Activated naive CD8-positive, alpha-beta T cell treated with anti-CD3 and anti-CD28 coated beads for 36 hours (primary cell): ENCODE measurements at regions not wholly inside any gene's neighbourhood (a gene's known extent, or its start where the extent isn't known, plus 50 kb on each side); places are given as distances from the start of the nearest gene placed in this dataset.

Experiments
- DNase-seq: peaks from one replicate; pipeline ENCODE4 v3.0.0; 2021
- H3K27ac Mint-ChIP-seq: one replicate; pipeline ENCODE4 v1.8.0; 2022; ENCODE audit warnings: mild to moderate bottlenecking, moderate library complexity, mixed read lengths
- H3K27me3 Mint-ChIP-seq: one replicate; pipeline ENCODE4 v1.8.0; 2022; ENCODE audit warnings: mild to moderate bottlenecking, mixed read lengths
- H3K36me3 Mint-ChIP-seq: one replicate; pipeline ENCODE4 v1.8.0; 2021; ENCODE audit warnings: mild to moderate bottlenecking, mixed read lengths
- H3K4me1 Mint-ChIP-seq: one replicate; pipeline ENCODE4 v1.8.0; 2021; ENCODE audit warnings: mixed read lengths
- H3K4me3 Mint-ChIP-seq: one replicate; pipeline ENCODE4 v1.8.0; 2022; ENCODE audit warnings: mild to moderate bottlenecking, moderate library complexity, mixed read lengths
- H3K9me3 Mint-ChIP-seq: one replicate; pipeline ENCODE4 v1.8.0; 2022; ENCODE audit warnings: mixed read lengths

- no peaks in the 10 kb centered on the region for H3K27me3 Mint-ChIP-seq
- no peak overlapping the region for H3K4me3 Mint-ChIP-seq
- H3K36me3 Mint-ChIP-seq: peaks cover 16% of the 10 kb centered on the region
- DNase-seq: peak; percentile 8
- H3K4me1 Mint-ChIP-seq: peaks cover 44% of the 10 kb centered on the region
- peak overlapping the region; percentile 79 for H3K27ac Mint-ChIP-seq
- no peaks in the 10 kb centered on the region for H3K9me3 Mint-ChIP-seq
These were observed 52.9 kb upstream of the NABP1 start for GRCh38 chr2:191625016-191625415.

- peaks cover 16% of the 10 kb centered on the region for H3K36me3 Mint-ChIP-seq
- peaks cover 2% of the 10 kb centered on the region for H3K27me3 Mint-ChIP-seq
- H3K4me1 Mint-ChIP-seq: peaks cover 43% of the 10 kb centered on the region
- H3K27ac Mint-ChIP-seq: peak overlapping the region; percentile 47
- H3K9me3 Mint-ChIP-seq: no peaks in the 10 kb centered on the region
- no peak overlapping the region for H3K4me3 Mint-ChIP-seq
- DNase-seq: no peak
These were observed 52.5 kb upstream of the NABP1 start for GRCh38 chr2:191625446-191625845.

GRCh38 chr2:191626497-191627151 lies 51.3 kb upstream of the NABP1 start:
- H3K4me3 Mint-ChIP-seq: no peak overlapping the region
- peaks cover 3% of the 10 kb centered on the region for H3K27me3 Mint-ChIP-seq
- peaks cover 11% of the 10 kb centered on the region for H3K36me3 Mint-ChIP-seq
- no peak for DNase-seq
- H3K4me1 Mint-ChIP-seq: peaks cover 41% of the 10 kb centered on the region
- H3K27ac Mint-ChIP-seq: no peak overlapping the region
- no peaks in the 10 kb centered on the region for H3K9me3 Mint-ChIP-seq

GRCh38 chr2:191627518-191627917 lies 50.4 kb upstream of the NABP1 start:
- no peak for DNase-seq
- no peak overlapping the region for H3K27ac Mint-ChIP-seq
- H3K27me3 Mint-ChIP-seq: peaks cover 3% of the 10 kb centered on the region
- peaks cover 11% of the 10 kb centered on the region for H3K36me3 Mint-ChIP-seq
- no peaks in the 10 kb centered on the region for H3K9me3 Mint-ChIP-seq
- H3K4me3 Mint-ChIP-seq: no peak overlapping the region
- H3K4me1 Mint-ChIP-seq: peaks cover 37% of the 10 kb centered on the region
